H1 (cell line): ENCODE measurements at regions not wholly inside any gene's neighbourhood (a gene's known extent, or its start where the extent isn't known, plus 50 kb on each side); places are given as distances from the start of the nearest gene placed in this dataset.

Source experiments
- CTCF ChIA-PET: fragments of 300-600 bp; sonication (Branson Sonifier 250); formaldehyde crosslinking; loops from one replicate; lab custom pipeline; 2021; ENCODE audit not compliant: partially characterized antibody; lab: Charles Lee
- POLR2A ChIA-PET: fragments of 300-600 bp; sonication (Branson Sonifier 250); formaldehyde crosslinking; loops from one replicate; lab custom pipeline; 2021; ENCODE audit warnings: inconsistent platforms; ENCODE audit not compliant: partially characterized antibody; lab: Charles Lee
- DNase-seq, 2 experiments: peaks; one replicate each; pipeline versions ENCODE4 v3.0.0 to v3.0.0-alpha.2; 2010 to 2022; ENCODE audit warnings: low spot score in 2 of 2, low read depth in 1 of 2, mixed read lengths in 1 of 2
- FAIRE-seq: peaks from 2 replicates; lab custom pipeline; 2011; peaks lifted over from hg19 to GRCh38; lab: Jason Lieb, UNC
- H2AFZ ChIP-seq: 2 replicates; pipeline ENCODE4 v1.8.1; 2012; ENCODE audit warnings: low read length, inconsistent platforms
- H2AK5ac ChIP-seq: 2 replicates; pipeline ENCODE4 v1.6.1; 2013; ENCODE audit warnings: low read depth, low read length
- H2BK120ac ChIP-seq: replicated peaks from 2 replicates; pipeline ENCODE3; 2013; ENCODE audit warnings: low read depth, low read length, inconsistent platforms
- H2BK12ac ChIP-seq: 2 replicates; pipeline ENCODE4 v1.6.1; 2013; ENCODE audit warnings: low read depth, low read length
- H2BK15ac ChIP-seq: 2 replicates; pipeline ENCODE4 v1.6.1; 2013; ENCODE audit warnings: low read length
- H2BK20ac ChIP-seq: 2 replicates; pipeline ENCODE4 v1.6.1; 2013; ENCODE audit warnings: low read length
- H2BK5ac ChIP-seq: 2 replicates; pipeline ENCODE4 v1.6.1; 2013; ENCODE audit warnings: low read depth, low read length
- H3K14ac ChIP-seq: 2 replicates; pipeline ENCODE4 v1.6.1; 2013; ENCODE audit warnings: inconsistent platforms; ENCODE audit not compliant: insufficient read length
- H3K18ac ChIP-seq: 2 replicates; pipeline ENCODE4 v1.6.1; 2013; ENCODE audit warnings: low read length; ENCODE audit errors: extremely low read depth
- H3K23ac ChIP-seq: 2 replicates; pipeline ENCODE4 v1.6.1; 2013; ENCODE audit warnings: inconsistent platforms; ENCODE audit not compliant: insufficient read length
- H3K23me2 ChIP-seq: 2 replicates; pipeline ENCODE4 v1.6.1; 2013; ENCODE audit warnings: low read depth, low read length
- H3K27ac ChIP-seq: 2 replicates; pipeline ENCODE4 v1.6.1; 2011; ENCODE audit warnings: low read depth, low read length, inconsistent platforms
- H3K27me3 ChIP-seq, 4 experiments: replicated peaks in 1 of 4; 1 replicate in 1 of 4; 2 replicates in 3 of 4; pipeline versions ENCODE4 v1.6.1 to v1.8.1; 2011 to 2013; ENCODE audit warnings: low read length in 3 of 4, mild to moderate bottlenecking in 3 of 4, inconsistent platforms in 2 of 4, mixed read lengths in 2 of 4, moderate library complexity in 1 of 4; ENCODE audit not compliant: control insufficient read depth in 3 of 4, insufficient read depth in 3 of 4; ENCODE audit errors: extremely low read depth in 1 of 4
- H3K36me3 ChIP-seq, 4 experiments: 2 replicates each; pipeline versions ENCODE4 v1.6.1 to v1.8.1; 2011 to 2013; ENCODE audit warnings: mild to moderate bottlenecking in 4 of 4, low read length in 3 of 4, moderate library complexity in 2 of 4, control low read depth in 1 of 4, inconsistent platforms in 1 of 4; ENCODE audit not compliant: insufficient read depth in 4 of 4, control insufficient read depth in 2 of 4
- H3K4ac ChIP-seq: replicated peaks from 2 replicates; pipeline ENCODE3; 2013; ENCODE audit warnings: low read length, low read depth, mixed read lengths, inconsistent platforms; ENCODE audit not compliant: insufficient read length
- H3K4me1 ChIP-seq, 4 experiments: replicated peaks in 1 of 4; 1 replicate in 1 of 4; 2 replicates in 3 of 4; pipeline versions ENCODE4 v1.6.1 to v1.8.1; 2011 to 2013; ENCODE audit warnings: low read length in 3 of 4, inconsistent platforms in 2 of 4, mixed read lengths in 1 of 4; ENCODE audit not compliant: insufficient read depth in 4 of 4, control insufficient read depth in 3 of 4
- H3K4me2 ChIP-seq, 2 experiments: 2 replicates each; pipeline versions ENCODE4 v1.6.1 to v1.8.1; 2011 to 2013; ENCODE audit warnings: low read depth in 2 of 2, low read length in 2 of 2, control low read depth in 1 of 2, inconsistent platforms in 1 of 2, mild to moderate bottlenecking in 1 of 2; ENCODE audit not compliant: insufficient read depth in 1 of 2
- H3K4me3 ChIP-seq, 4 experiments: fragments of 200-600, 300-600 bp in 1 of 4; sonication (generic), shearing (Covaris generic), sonication (Bioruptor Twin) in 1 of 4; 2 replicates each; pipeline versions ENCODE4 v1.5.1 to v1.8.1; 2011 to 2016; ENCODE audit warnings: low read length in 4 of 4, low read depth in 3 of 4, control low read depth in 2 of 4, inconsistent platforms in 2 of 4, mild to moderate bottlenecking in 2 of 4, mixed read lengths in 1 of 4, moderate library complexity in 1 of 4; ENCODE audit not compliant: insufficient read depth in 2 of 4; ENCODE audit errors: extremely low read depth in 1 of 4
- H3K56ac ChIP-seq: replicated peaks from 2 replicates; pipeline ENCODE3; 2013; ENCODE audit warnings: low read depth, mild to moderate bottlenecking, mixed read lengths, low read length, inconsistent platforms; ENCODE audit not compliant: insufficient read length
- H3K79me1 ChIP-seq: 2 replicates; pipeline ENCODE4 v1.6.1; 2013; ENCODE audit warnings: low read depth, low read length, control low read depth
- H3K79me2 ChIP-seq, 2 experiments: 2 replicates each; pipeline versions ENCODE4 v1.6.1 to v1.8.1; 2012 to 2013; ENCODE audit warnings: low read length in 2 of 2, mild to moderate bottlenecking in 2 of 2, inconsistent platforms in 1 of 2; ENCODE audit not compliant: insufficient read depth in 2 of 2, control insufficient read depth in 1 of 2
- H3K9ac ChIP-seq, 4 experiments: replicated peaks in 1 of 4; 1 replicate in 1 of 4; 2 replicates in 3 of 4; pipeline versions ENCODE4 v1.6.1 to v1.8.1; 2011 to 2013; ENCODE audit warnings: low read depth in 3 of 4, low read length in 3 of 4, control low read depth in 2 of 4, mild to moderate bottlenecking in 2 of 4, moderate library complexity in 2 of 4, inconsistent platforms in 1 of 4; ENCODE audit errors: extremely low read depth in 1 of 4
- H3K9me3 ChIP-seq, 2 experiments: 2 replicates each; pipeline versions ENCODE4 v1.6.1 to v1.8.1; 2012 to 2013; ENCODE audit warnings: mild to moderate bottlenecking in 2 of 2, moderate library complexity in 2 of 2, control low read depth in 1 of 2, inconsistent platforms in 1 of 2, low read depth in 1 of 2, low read length in 1 of 2, mixed read lengths in 1 of 2; ENCODE audit not compliant: insufficient read depth in 2 of 2
- H4K20me1 ChIP-seq, 2 experiments: replicated peaks in 1 of 2; 2 replicates each; pipeline versions ENCODE3 to v1.8.1; 2011 to 2013; ENCODE audit warnings: inconsistent platforms in 2 of 2, low read length in 2 of 2, mild to moderate bottlenecking in 1 of 2; ENCODE audit not compliant: insufficient read depth in 2 of 2, control insufficient read depth in 1 of 2
- H4K5ac ChIP-seq: 2 replicates; pipeline ENCODE4 v1.6.1; 2013; ENCODE audit warnings: low read length, low read depth, mixed read lengths, inconsistent platforms; ENCODE audit not compliant: insufficient read length
- H4K8ac ChIP-seq: 2 replicates; pipeline ENCODE4 v1.8.0; 2013; ENCODE audit warnings: mild to moderate bottlenecking, moderate library complexity, low read length, inconsistent platforms; ENCODE audit not compliant: insufficient read depth; ENCODE audit errors: extremely low read depth
- H4K91ac ChIP-seq: replicated peaks from 2 replicates; pipeline ENCODE3; 2013; ENCODE audit warnings: low read length, mixed read lengths, inconsistent platforms; ENCODE audit not compliant: insufficient read length
- ATF2 ChIP-seq: IDR thresholded peaks from 2 replicates; pipeline ENCODE4 v1.6.1; 2012; ENCODE audit warnings: low read length, inconsistent platforms
- BACH1 ChIP-seq: IDR thresholded peaks from 2 replicates; pipeline ENCODE4 v1.6.1; 2012; ENCODE audit warnings: low read length, improper control_type of control experiment
- CBX5 ChIP-seq: fragments of 300-800, 300-1000 bp; sonication (generic); IDR thresholded peaks from 2 replicates; pipeline ENCODE4 v1.7.1; 2016; ENCODE audit warnings: antibody characterized with exemption, low read length, low read depth
- CHD1 ChIP-seq: IDR thresholded peaks from 2 replicates; pipeline ENCODE4 v1.6.1; 2012; ENCODE audit warnings: low read depth, low read length, improper control_type of control experiment
- CHD2 ChIP-seq: IDR thresholded peaks from 2 replicates; pipeline ENCODE4 v1.6.1; 2012; ENCODE audit warnings: low read length, improper control_type of control experiment
- CREB1 ChIP-seq: IDR thresholded peaks from 2 replicates; pipeline ENCODE4 v1.6.1; 2012; ENCODE audit warnings: inconsistent platforms
- CTBP2 ChIP-seq: IDR thresholded peaks from 2 replicates; pipeline ENCODE4 v1.7.0; 2011; ENCODE audit warnings: borderline replicate concordance, mild to moderate bottlenecking, moderate library complexity, mixed read lengths, low read length; ENCODE audit not compliant: insufficient read depth, insufficient read length
- EP300 ChIP-seq, 2 experiments: IDR thresholded peaks; 1 replicate in 1 of 2; 2 replicates in 1 of 2; pipeline ENCODE4 v1.6.1; 2011 to 2012; ENCODE audit warnings: low read depth in 2 of 2, low read length in 2 of 2, mild to moderate bottlenecking in 2 of 2, borderline replicate concordance in 1 of 2, inconsistent platforms in 1 of 2, moderate library complexity in 1 of 2
- EZH2 ChIP-seq: fragments of 200-600 bp; sonication (generic); IDR thresholded peaks from 2 replicates; pipeline ENCODE4 v1.7.1; 2012; ENCODE audit warnings: low read depth, mild to moderate bottlenecking, moderate library complexity, low read length, inconsistent platforms; ENCODE audit not compliant: severe bottlenecking
- POLR2AphosphoS5 ChIP-seq: IDR thresholded peaks from 2 replicates; pipeline ENCODE4 v1.6.1; 2011; ENCODE audit warnings: low read depth, low read length
- RAD21 ChIP-seq, 2 experiments: IDR thresholded peaks in 1 of 2; conservative IDR thresholded peaks in 1 of 2; 2 replicates each; pipeline ENCODE4 v1.6.1; 2011; ENCODE audit warnings: low read depth in 2 of 2, low read length in 2 of 2, improper control_type of control experiment in 1 of 2, inconsistent platforms in 1 of 2, mild to moderate bottlenecking in 1 of 2, moderate library complexity in 1 of 2
- SIRT6 ChIP-seq: IDR thresholded peaks from one replicate; pipeline ENCODE4 v1.7.1; 2012; ENCODE audit warnings: low read length, inconsistent platforms
- SP2 ChIP-seq: IDR thresholded peaks from 2 replicates; pipeline ENCODE4 v1.6.1; 2012; ENCODE audit warnings: mild to moderate bottlenecking, low read length, inconsistent platforms
- SUZ12 ChIP-seq: fragments of 200-600 bp; sonication (generic); IDR thresholded peaks from 2 replicates; pipeline ENCODE4 v1.6.1; 2012; ENCODE audit warnings: mild to moderate bottlenecking, inconsistent platforms, low read length, moderate library complexity, mixed read lengths

DNA sequence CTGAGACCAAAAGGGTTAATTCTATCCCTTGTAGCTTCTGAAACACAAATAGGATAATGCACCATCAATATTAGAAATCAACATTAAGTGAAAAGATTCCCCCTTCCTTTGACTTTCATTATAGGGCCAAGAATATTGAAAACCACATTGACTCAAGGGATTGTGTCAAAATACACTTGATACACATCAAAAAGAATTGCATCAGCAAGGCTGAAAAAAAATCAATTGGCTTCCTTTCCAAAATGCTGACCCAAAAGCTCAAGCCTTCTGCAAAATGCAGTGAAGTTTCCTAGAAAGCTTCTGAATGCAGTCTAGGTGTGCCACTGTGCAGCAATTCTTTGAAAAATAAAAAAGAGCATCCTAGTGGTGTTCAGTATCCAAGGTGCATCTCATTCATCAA lies 674.4 kb downstream of the TOX3 start:
- H3K14ac ChIP-seq, result no peak overlapping the region
- DNase-seq, result no peak
- no peaks in the 10 kb centered on the region for H3K23me2 ChIP-seq
- no peak overlapping the region for H4K8ac ChIP-seq
- no peak overlapping the region for H2BK15ac ChIP-seq
- H4K5ac ChIP-seq, result no peak overlapping the region
- CTCF ChIA-PET, result interaction anchor here (0.6 to 1.1 kb wide), 2 partner anchors 24 to 736 kb away, joined by 3 read pairs; no protein-coding TSS in a partner anchor
- POLR2A ChIA-PET, result no interaction called here
- no peak overlapping the region for H3K23ac ChIP-seq
- H3K27ac ChIP-seq, result no peak overlapping the region
- no peaks in the 10 kb centered on the region for H3K9me3 ChIP-seq
- H3K79me2 ChIP-seq, result no peaks in the 10 kb centered on the region
- H3K27me3 ChIP-seq, result no peaks in the 10 kb centered on the region
- no peak overlapping the region for H4K91ac ChIP-seq
- H3K9ac ChIP-seq, result no peak overlapping the region
- H2BK120ac ChIP-seq, result no peak overlapping the region
- H4K20me1 ChIP-seq, result no peaks in the 10 kb centered on the region
- no peaks in the 10 kb centered on the region for H3K36me3 ChIP-seq
- no peak for FAIRE-seq
- H3K4me1 ChIP-seq, result peaks cover 0 to 5% (median 2%) of the 10 kb centered on the region in 4 experiments; a peak in 1 of 7 replicates
- no peak overlapping the region for H3K56ac ChIP-seq
- H2AK5ac ChIP-seq, result no peak overlapping the region
- no peak overlapping the region for H2BK20ac ChIP-seq
- H3K4me2 ChIP-seq, result no peak overlapping the region
- no peak overlapping the region for H3K18ac ChIP-seq
- H3K4ac ChIP-seq, result no peak overlapping the region
- H3K79me1 ChIP-seq, result no peaks in the 10 kb centered on the region
- H2AFZ ChIP-seq, result no peak overlapping the region
- no peak overlapping the region for H2BK12ac ChIP-seq
- no peak overlapping the region for H3K4me3 ChIP-seq
- H2BK5ac ChIP-seq, result no peak overlapping the region
- TF ChIP-seq CHD1, result no peak
- no peak for TF ChIP-seq EP300 (IDR thresholded peaks at IDR 0.05; ENCODE audit: borderline replicate concordance in 1 of 2, low read depth in 2 of 2, low read length in 2 of 2)
- no peak for TF ChIP-seq SIRT6
- TF ChIP-seq CBX5, result no peak
- TF ChIP-seq SP2, result no peak
- TF ChIP-seq BACH1, result no peak
- TF ChIP-seq SUZ12, result no peak
- no peak for TF ChIP-seq RAD21 (IDR thresholded peaks at IDR 0.05 in 1 of 2, conservative IDR thresholded peaks at IDR 0.05 in 1 of 2; ENCODE audit: low read depth in 2 of 2, low read length in 2 of 2)
- no peak for TF ChIP-seq CTBP2
- no peak for TF ChIP-seq EZH2
- TF ChIP-seq CREB1, result no peak
- TF ChIP-seq CHD2, result no peak
- TF ChIP-seq POLR2AphosphoS5, result no peak
- no peak for TF ChIP-seq ATF2
